ENCODE measurements at regions not wholly inside any gene's neighbourhood (a gene's known extent, or its start where the extent isn't known, plus 50 kb on each side); places are given as distances from the start of the nearest gene placed in this dataset.

- TF ChIP-seq CTCF (IDR thresholded peaks at IDR 0.05) (no peak), ZFX (IDR thresholded peaks at IDR 0.05; ENCODE audit: borderline replicate concordance) (no peak)
These were observed 82.6 kb upstream of the POU1F1 start for GRCh38 chr3:87359025-87359424.
